ENCODE measurements at regions not wholly inside any gene's neighbourhood (a gene's known extent, or its start where the extent isn't known, plus 50 kb on each side); places are given as distances from the start of the nearest gene placed in this dataset.

- Mint-ChIP-seq H3K27ac (ENCODE audit: unreplicated experiment) (no peak overlapping the region), H3K4me1 (ENCODE audit: low read depth, unreplicated experiment) (no peaks in the 10 kb centered on the region), H3K4me3 (ENCODE audit: low read depth, unreplicated experiment) (no peak overlapping the region), H3K9me3 (ENCODE audit: low read depth, unreplicated experiment) (no peaks in the 10 kb centered on the region), H3K27me3 (ENCODE audit: unreplicated experiment) (no peaks in the 10 kb centered on the region), H3K36me3 (ENCODE audit: insufficient read depth, unreplicated experiment) (no peaks in the 10 kb centered on the region)
- BruUV-seq (replicated peaks): no TSS peak
- CTCF ChIA-PET: no interaction called here
- no peak for TF ChIP-seq CTCF (IDR thresholded peaks at IDR 0.05; ENCODE audit: unreplicated experiment)
- no peak for DNase-seq
- intact Hi-C loops (cut with micrococcal nuclease; ENCODE audit: unreplicated experiment): no loop called here
These were observed 579.3 kb upstream of the RGMB start for GRCh38 chr5:98193921-98194760.

GRCh38 chr5:98200726-98201541 is 572.5 kb upstream of the RGMB start:
- no peak for DNase-seq
- Mint-ChIP-seq H3K36me3 (ENCODE audit: insufficient read depth, unreplicated experiment) (no peaks in the 10 kb centered on the region), H3K4me1 (ENCODE audit: low read depth, unreplicated experiment) (peaks cover 9% of the 10 kb centered on the region), H3K27me3 (ENCODE audit: unreplicated experiment) (no peaks in the 10 kb centered on the region), H3K27ac (ENCODE audit: unreplicated experiment) (no peak overlapping the region), H3K4me3 (ENCODE audit: low read depth, unreplicated experiment) (no peak overlapping the region), H3K9me3 (ENCODE audit: low read depth, unreplicated experiment) (no peaks in the 10 kb centered on the region)
- intact Hi-C loops (cut with micrococcal nuclease; ENCODE audit: unreplicated experiment): no loop called here
- CTCF ChIA-PET: no interaction called here
- TF ChIP-seq CTCF (IDR thresholded peaks at IDR 0.05; ENCODE audit: unreplicated experiment): no peak
- BruUV-seq (replicated peaks): no TSS peak

- CTCF ChIA-PET: no interaction called here
- no peak for TF ChIP-seq CTCF (IDR thresholded peaks at IDR 0.05; ENCODE audit: unreplicated experiment)
- no peaks in the 10 kb centered on the region for H3K36me3 Mint-ChIP-seq (ENCODE audit: insufficient read depth, unreplicated experiment)
- H3K4me3 Mint-ChIP-seq (ENCODE audit: low read depth, unreplicated experiment): no peak overlapping the region
- H3K4me1 Mint-ChIP-seq (ENCODE audit: low read depth, unreplicated experiment): peaks cover 9% of the 10 kb centered on the region
- intact Hi-C loops (cut with micrococcal nuclease; ENCODE audit: unreplicated experiment): loop anchor here (5.0 kb wide), 1 partner anchor 563 kb away; no protein-coding TSS in a partner anchor
- no TSS peak for BruUV-seq (replicated peaks)
- DNase-seq: no peak
- H3K27ac Mint-ChIP-seq (ENCODE audit: unreplicated experiment): no peak overlapping the region
- no peaks in the 10 kb centered on the region for H3K9me3 Mint-ChIP-seq (ENCODE audit: low read depth, unreplicated experiment)
- no peaks in the 10 kb centered on the region for H3K27me3 Mint-ChIP-seq (ENCODE audit: unreplicated experiment)
These were observed 568.7 kb upstream of the RGMB start for GRCh38 chr5:98204798-98205197.

- no peak for TF ChIP-seq CTCF (IDR thresholded peaks at IDR 0.05; ENCODE audit: unreplicated experiment)
- Mint-ChIP-seq H3K36me3 (ENCODE audit: insufficient read depth, unreplicated experiment) (no peaks in the 10 kb centered on the region), H3K9me3 (ENCODE audit: low read depth, unreplicated experiment) (no peaks in the 10 kb centered on the region), H3K27ac (ENCODE audit: unreplicated experiment) (no peak overlapping the region), H3K27me3 (ENCODE audit: unreplicated experiment) (no peaks in the 10 kb centered on the region), H3K4me1 (ENCODE audit: low read depth, unreplicated experiment) (peaks cover 9% of the 10 kb centered on the region), H3K4me3 (ENCODE audit: low read depth, unreplicated experiment) (no peak overlapping the region)
- CTCF ChIA-PET: no interaction called here
- BruUV-seq (replicated peaks): no TSS peak
- intact Hi-C loops (cut with micrococcal nuclease; ENCODE audit: unreplicated experiment): loop anchor here (5.0 kb wide), 1 partner anchor 561 kb away; no protein-coding TSS in a partner anchor
- no peak for DNase-seq
These were observed 567.6 kb upstream of the RGMB start for GRCh38 chr5:98205691-98206461.
